ENCODE measurements at regions not wholly inside any gene's neighbourhood (a gene's known extent, or its start where the extent isn't known, plus 50 kb on each side); places are given as distances from the start of the nearest gene placed in this dataset.

DNA sequence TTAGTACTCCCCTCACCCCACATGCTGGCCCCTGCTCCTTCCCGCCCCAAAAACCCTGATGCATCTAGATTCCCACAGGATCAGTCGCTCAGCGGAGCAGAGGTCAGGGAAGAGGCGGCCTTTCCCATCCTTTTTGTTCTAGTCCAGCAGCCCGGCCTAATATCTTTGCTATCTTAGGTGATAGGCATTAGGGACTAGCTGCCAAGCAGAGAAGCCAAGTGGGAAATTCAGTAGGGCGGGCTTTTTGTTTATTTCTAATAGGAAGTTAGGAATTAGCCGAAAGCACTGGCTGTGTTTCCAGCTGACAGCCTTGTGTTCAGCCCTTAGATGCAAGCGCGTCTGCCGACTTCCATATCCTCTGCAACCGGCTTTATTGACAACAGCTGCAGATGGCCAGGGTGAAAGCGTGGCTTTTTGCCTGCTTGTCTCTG is 59.0 kb upstream of the BCAR3 start:
- TF ChIP-seq CTCF (IDR thresholded peaks at IDR 0.05; ENCODE audit: low read depth, low read length, poor library complexity, severe bottlenecking) (no peak), EZH2phosphoT487 (IDR thresholded peaks at IDR 0.05; ENCODE audit: borderline replicate concordance, low read length) (no peak)
